ENCODE measurements at regions not wholly inside any gene's neighbourhood (a gene's known extent, or its start where the extent isn't known, plus 50 kb on each side); places are given as distances from the start of the nearest gene placed in this dataset.
"Not testable (repeated sequence)": the region's sequence is repeated elsewhere in the genome, so short reads cannot be mapped to it uniquely, and the experiment has no call there.

DNA sequence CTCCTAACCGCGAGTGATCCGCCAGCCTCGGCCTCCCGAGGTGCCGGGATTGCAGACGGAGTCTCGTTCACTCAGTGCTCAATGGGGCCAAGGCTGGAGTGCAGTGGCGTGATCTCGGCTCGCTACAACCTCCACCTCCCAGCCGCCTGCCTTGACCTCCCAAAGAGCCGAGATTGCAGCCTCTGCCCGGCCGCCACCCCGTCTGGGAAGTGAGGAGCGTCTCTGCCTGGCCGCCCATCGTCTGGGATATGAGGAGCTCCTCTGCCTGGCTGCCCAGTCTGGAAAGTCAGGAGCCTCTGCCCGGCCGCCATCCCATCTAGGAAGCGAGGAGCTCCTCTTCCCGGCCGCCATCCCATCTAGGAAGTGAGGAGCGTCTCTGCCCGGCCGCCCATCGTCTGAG is 58.8 kb upstream of the ANKRD30BL start:
- DNase-seq: not testable (repeated sequence)

DNA sequence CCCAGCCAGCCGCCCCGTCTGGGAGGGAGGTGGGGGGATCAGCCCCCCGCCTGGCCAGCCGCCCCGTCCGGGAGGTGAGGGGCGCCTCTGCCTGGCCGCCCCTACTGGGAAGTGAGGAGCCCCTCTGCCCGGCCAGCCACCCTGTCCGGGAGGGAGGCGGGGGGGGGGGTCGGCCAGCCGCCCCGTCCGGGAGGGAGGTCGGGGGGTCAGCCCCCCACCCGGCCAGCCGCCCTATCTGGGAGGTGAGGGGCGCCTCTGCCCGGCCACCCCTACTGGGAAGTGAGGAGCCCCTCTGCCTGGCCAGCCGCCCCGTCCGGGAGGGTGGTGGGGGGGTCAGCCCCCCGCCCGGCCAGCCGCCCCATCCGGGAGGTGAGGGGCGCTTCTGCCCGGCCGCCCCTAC is 60.1 kb upstream of the ANKRD30BL start:
- DNase-seq: not testable (repeated sequence)

DNA sequence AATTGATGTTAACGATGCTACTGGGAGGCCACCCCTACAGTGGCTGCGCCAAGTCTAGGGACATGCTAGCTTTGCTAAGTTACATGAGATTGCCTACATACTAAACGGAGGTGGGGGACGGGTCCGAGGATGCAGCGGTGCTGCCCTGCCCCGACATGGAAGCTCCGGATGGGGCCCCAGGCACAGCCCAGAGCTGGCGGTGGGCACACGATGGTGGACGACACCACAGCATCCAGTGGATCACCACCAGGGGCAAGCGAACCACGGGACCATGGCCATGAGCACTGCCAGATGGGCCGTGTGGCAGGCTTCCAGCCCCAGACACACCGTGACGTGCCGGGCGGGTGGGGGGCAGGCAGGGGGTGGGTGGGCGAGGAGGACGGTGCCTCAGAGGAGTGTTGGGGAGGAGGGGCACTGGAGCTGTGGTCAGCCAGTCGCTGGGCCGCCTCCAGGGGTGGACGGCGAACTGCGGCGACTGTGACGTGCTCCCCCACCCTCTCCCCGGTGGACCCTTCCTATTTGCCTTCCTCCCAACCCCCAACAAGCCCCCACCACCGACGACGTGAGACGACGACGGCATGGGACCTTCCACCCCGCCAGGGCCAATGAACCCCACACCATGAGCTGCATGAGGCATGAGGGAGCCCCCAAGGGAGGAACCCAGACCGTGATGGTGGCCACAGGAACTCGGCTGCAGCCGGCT is 90.6 kb upstream of the ANKRD30BL start:
- DNase-seq: no peak

DNA sequence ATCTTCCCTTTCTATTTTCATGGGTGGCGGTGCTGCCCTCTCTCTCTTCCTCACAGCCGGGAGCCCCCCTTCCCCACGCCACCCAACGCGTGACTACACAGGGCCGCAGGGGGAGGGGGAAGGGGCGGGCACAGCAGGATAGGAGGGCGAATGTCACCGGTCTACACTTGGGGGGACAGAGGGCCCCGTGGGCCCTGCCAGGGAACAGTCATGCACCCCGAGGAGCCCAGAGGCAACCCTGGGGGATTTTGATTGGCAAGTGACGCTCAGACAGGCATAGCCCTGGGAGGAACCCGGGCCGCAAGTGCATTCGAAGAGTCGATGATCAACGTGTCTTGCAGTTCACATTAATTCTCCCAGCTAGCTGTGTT is 91.1 kb upstream of the ANKRD30BL start:
- DNase-seq: no peak

DNA sequence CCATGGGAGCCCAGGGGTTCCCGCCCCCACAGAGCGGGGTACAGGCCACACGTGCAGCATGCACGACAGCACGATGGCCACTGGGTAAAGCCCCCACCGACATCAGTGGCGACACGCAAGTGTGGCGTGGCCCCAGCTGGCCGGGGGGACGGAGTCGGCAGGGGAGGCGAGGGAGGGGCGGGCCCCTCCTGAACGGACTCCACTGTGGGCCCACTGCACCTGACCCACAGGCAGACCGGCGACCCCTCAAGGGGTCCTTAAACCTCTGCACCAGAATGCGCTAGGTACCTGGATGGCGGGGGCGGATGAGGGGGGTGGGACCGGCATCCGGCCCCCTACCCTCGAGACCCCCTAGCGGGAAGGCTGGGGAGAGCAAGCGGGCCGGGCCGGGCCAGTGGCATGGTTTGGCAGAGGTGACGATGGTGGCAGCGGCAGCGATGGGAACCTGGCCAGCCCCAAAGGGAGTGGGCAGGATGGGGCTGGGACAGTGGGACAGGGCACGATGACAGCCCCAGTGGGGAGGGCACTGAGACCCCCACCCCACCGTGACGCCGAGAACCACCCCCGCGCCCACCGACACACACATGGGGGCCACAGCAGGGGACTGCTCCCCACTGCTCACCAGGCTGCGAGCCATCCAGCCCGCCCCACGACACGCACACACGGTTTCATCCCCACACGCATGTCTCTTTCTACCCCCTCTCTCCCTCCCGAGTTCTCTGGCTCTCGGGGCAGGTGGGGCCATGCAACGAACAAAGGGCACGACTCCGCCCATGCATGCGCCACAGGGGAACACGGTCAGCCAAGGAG is 91.9 kb upstream of the ANKRD30BL start:
- no peak for DNase-seq

DNA sequence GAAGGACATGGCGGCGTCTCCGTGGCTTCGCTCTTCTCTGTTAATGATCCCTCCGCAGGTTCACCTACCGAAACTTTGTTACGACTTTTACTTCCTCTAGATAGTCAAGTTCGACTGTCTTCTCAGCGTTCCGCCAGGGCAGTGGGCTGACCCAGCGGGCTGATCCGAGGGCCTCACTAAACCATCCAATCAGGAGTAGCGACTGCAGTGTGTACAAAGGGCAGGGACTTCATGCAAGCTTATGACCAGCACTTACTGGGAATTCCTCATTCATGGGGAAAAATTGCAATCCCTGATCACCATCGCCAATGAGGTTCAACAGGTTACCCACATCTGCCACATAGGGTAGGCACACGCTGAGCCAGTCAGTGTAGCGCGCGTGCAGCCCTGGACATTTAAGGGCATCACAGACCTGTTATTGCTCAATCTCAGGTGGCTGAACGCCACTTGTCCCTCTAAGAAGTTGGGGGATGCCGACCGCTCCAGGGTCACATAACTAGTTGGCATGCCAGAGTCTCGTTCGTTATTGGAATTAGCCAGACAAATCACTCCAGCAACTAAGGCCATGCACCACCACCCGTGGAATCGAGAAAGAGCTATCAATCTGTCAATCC is 92.7 kb upstream of the ANKRD30BL start:
- not testable (repeated sequence) for DNase-seq

DNA sequence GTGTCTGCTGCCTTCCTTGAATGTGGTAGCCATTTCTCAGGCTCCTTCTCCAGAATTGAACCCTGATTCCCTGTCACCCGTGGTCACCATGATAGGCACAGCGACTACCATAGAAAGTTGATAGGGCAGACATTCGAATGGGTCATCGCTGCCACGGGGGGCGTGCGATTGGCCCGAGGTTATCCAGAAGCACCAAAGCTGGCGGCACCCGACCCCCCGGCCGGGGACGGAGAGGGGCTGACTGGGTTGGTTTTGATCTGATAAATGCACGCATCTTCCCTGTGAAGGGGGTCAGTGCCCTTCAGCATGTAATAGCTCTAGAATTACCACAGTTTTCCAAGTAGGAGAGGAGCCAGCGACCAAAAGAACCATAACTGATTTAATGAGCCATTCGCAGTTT is 94.0 kb upstream of the ANKRD30BL start:
- no peak for DNase-seq

DNA sequence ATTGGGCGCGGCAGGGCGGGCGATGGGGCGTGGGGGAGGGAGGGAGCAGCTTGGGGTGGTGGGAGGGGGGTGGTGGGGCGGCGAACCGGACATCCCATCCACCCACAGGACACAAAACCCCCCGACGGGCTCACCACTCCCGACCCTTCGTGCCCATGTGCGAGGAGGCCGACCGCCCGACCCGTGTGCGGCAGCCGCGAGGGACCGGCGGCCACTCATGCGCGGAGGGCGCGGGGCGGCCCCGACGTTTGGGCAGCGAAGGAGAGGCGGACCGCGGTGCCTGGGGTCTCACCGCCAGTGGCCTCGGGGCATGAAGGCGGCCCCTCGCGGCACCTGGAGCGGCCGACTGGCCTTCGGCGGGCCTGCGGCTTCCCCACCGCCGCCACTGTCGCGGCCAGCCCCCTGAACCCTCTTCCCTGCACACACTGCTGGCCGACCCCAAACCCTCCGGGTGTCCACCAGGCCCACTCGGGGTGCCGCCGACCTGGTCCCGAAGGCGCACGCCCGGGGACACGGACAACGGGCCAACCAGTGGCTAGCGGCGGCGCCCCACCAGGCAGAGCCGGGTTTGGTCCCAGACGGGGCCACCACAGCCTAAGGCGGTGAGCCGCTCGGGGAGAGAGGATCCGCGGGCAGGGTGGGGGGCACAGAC is 94.6 kb upstream of the ANKRD30BL start:
- no peak for DNase-seq

DNA sequence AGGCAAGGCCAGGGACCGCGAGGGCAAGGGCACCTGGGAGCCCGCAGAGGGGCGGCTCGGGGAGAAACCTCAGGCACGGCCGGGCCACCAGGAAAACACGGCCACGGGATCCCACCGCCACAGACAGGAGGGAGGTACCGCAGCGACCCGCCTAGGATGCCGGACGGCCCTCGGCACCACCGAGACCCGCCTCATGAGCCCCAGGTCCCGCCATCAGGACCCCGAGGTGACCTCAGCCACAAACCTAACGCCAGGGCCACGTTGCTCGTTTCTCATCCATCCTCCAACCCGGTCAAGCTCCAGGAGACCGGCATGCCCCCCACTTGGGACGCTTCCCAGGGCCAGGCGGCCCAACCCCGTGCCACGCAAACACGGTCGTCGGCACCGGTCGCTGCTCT is 95.2 kb upstream of the ANKRD30BL start:
- not testable (repeated sequence) for DNase-seq

DNA sequence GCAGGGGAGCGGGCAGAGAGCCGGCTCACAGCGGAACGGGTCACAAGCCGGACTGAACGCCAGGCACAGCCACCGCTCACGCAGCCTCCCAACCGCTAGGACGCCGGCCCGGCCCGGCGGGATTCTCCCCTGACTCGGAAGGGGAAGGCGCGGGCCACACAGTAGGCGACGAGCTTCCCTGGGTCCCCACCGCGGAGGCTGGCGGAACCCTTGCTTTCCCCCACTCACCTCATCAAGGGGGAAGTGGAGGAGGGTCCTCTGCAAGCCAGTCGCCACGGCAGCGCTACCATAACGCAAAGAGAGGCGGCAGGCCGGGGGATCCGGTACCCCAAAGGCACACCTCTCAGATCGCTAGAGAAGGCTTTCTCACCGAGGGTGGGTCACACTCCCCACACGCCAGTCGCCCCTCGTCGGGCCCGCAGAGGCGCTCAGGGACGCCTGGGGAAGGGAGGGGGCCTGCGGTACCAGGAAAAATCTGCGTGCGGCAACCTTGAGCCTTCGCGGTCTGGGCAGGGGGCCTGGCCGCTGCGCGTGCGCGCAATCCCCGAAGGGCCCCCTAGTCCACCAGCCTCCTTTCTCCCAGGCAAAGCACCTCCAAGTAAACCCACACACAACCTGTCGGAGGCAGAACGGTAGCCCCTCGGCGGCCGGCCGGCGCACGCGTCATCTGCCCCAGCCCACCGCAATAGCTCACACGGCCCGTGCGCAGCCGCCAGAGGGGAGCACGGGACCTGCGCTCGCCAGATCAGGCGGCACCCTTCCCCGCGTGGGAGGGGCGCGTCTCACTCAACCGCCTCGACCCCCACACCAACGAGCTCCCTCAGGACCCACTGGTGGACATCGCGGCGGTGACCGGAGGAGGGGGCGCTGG is 95.8 kb upstream of the ANKRD30BL start:
- DNase-seq: not testable (repeated sequence)

DNA sequence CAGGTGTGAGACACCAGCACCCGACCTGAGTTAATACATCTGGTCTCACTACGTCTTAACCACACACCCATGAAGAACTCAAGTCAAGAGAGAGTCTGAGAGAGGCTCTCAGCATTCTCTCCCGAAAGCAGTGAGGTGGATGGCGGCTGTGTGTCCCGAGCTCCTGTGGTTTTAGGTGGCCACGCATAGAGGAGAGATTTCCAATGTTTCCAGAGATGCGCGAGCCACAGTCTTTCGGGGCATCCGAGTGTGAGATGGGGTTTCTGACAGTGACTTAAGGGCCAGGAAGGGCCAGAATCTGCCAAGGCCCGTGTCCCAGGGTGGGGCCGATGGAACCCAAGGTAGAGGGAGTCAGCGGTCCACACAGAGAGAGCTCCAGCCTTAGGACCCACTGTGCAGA is 97.5 kb upstream of the ANKRD30BL start:
- DNase-seq: not testable (repeated sequence)

DNA sequence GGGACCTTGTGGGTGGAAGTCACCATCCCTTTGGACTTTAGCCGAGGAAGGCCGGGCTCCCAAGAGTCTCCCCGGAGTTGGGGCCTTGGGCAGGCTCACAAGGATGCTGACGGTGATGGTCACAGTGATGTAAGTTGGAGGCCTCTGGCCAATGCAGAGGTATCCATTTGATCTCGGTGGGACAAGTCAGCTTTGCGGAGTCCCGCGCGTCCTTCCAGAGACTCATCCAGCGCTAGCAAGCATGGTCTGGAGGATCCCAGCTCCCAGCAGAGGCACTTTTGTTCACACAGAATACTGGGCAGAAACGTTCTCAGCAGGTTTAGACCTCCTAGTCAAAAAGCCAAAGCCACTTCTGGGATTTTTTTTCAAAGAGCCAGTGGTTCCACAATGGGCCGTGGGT is 103.8 kb upstream of the ANKRD30BL start:
- not testable (repeated sequence) for DNase-seq

DNA sequence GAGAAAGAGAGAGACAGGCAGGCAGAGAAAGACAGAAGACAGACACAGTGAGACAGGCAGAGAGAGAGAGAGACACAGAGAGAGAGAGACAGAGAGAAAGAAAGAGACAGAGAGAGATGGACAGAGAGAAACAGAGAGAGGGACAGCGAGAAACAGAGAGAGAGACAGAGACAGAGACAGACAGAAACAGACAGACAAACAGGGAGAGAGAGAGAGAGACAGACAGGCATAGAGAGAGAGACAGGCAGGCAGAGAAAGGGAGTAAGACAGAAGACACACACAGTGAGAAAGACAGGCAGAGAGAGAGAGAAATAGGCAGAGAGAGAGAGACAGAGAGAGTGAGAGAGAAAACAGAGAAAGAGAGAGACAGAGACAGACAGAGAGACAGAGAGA is 105.3 kb upstream of the ANKRD30BL start:
- no peak for DNase-seq

DNA sequence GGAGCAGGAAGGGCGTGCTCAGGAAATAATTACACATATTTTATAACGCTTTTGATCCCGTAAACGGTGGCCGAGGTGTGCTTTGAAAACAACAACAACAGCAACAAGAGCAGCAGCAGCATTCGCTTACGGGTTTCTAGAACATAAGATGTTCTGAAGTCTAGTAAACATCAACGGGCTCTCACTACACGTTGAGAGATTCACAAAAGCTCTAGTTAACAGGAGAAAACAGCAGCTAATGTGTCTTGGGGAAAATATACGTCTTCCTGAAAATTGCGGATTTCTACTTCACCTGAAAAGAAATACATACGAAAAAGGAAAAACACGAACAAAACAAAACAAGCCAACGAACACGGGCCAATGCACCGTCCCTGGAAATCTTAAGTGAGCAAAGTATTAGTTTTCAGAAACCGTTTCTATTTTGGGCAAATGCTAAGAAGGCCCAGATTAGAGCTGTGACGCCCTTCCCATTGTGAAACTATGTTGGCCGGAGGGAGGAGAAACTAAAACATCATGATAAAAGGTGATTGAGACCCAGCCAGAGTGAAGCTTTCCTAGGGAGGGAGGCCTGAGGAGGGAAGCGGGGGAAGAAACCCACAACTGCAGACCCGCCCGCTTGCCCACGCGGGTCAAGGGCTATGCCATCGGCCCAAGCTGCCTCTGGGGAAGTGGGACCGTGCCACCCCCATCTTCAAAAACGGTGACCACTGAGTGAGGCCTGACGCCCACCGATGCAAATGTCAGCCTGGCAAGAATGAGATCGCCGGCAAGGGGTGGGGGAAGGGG is 105.9 kb upstream of the ANKRD30BL start:
- DNase-seq: not testable (repeated sequence)

DNA sequence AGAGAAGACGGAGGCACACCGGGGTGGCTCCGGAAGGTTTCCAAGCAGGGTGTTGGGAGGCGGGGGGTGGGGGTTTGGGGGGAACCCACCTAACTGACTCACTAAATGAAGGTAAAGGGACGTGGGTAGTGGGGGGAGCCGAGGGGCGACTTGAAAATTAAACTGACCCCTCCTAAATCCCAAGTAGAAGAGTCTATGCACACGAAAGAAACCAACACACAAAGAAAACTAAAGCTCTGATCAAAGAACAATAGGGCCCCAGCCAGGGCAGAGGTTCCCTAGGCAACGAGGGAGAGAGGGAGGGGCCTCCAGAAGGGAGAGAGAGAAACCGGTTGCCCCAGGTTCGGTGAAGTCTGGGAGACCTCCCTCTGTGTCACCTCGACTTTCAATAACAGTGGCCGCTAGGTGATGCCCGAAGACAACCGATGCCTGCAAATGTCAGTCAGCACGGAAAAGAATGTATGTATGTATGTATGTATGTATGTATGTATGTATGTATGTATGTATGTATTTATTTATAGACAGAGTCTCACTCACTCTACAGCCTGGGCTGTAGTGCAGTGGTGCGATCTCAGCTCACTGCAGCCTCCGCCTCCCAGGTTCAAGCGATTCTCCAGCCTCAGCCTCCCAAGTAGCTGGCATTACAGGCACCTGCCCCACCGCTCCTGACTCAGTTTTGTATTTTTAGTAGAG is 106.7 kb upstream of the ANKRD30BL start:
- not testable (repeated sequence) for DNase-seq

DNA sequence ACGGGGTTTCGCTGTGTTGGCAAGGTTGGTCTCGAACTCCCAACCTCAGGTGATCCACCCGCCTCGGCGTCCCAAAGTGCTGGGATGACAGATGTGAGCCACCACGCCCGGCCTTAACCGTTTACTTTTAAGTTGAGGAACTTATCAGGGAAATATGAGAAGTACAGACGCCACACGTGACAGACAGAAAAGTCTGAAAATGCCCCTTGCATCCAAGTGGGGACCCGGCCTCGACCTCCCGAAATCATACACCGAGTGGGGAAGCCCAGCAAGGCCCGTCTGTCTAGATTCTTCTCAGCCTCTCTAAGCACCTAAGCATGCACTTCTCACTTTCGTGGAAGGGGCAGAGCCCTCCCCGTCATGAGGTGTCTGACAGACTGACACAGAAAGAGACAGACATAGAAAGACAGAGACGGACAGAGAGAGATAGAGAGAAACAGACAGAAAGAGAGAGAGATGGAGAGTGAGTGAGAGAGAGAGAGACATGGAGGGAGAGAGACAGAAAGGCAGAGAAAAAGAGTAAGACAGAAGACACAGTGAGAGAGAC is 107.3 kb upstream of the ANKRD30BL start:
- DNase-seq: no peak

DNA sequence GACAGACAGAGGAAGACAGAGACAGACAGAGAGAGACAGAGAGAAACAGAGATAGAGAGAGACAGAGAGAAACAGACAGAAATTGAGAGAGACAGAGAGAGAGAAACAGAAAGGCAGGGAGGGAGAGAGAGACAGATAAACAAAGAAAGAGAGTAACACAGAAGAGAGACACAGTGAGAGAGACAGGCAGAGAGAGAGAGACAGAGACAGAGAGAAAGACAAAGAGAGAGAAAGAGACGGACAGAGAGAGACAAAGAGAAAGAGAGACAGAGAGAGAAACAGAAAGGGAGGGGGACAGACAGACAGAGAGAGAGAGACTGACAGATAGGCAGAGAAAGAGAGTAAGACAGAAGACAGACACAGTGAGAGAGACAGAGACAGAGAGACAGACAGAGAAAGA is 108.5 kb upstream of the ANKRD30BL start:
- no peak for DNase-seq

DNA sequence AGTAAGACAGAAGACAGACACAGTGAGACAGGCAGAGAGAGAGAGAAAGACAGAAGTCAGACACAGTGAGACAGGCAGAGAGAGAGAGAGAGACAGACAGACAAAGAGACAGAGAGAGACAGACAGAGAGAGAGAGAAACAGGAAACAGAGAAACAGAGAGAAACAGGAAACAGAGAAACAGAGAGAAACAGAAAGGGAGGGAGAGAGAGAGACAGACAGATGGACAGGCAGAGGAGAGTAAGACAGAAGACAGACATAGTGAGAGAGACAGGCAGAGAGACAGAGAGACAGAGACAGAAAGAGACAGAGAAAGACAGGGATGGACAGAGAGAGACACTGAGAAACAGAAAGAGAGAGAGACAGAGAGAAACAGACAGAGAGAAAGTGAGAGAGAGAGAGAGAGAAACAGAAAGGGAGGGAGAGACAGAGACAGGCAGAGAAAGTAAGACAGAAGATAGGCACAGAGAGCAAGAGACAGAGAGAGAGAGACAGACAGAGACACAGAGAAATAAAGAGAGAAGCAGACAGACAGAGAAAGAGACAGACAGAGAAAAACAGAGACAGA is 109.3 kb upstream of the ANKRD30BL start:
- DNase-seq: no peak

DNA sequence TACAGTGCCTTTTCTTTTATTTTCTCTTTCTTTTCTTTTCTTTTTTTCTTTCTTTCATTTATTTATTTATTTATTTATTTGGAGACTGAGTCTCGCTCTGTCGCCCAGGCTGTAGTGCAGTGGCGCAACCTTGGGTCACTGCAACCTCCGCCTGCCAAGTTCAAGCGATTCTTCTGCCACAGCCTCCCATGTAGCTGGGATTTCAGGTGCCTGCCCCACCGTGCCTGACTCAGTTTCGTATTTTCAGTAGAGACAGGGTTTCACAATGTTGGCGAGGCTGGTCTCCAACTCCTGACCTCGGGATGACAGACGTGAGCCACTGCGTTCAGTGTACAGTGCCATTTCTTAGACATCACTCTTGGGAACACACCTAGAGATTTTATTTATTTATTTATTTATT is 110.0 kb upstream of the ANKRD30BL start:
- not testable (repeated sequence) for DNase-seq

DNA sequence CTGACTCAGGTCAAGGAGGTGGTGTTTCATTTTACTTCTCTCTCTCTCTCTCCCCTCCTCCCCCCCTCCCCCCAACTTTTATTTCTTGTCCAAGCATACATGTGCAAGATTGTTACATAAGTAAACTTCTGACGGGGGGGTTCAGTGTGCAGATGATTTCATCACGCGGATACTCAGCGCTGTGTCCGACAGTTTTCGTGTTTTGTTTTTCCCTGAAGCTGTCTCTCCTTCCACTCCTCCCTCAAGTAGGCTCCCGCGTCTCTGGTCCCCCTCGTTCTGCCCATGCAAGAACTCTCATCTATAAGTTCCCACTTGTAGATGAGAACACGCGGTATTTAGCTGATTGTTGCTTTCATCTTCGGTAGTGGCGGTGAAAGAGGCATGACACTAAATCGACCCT is 111.0 kb upstream of the ANKRD30BL start:
- DNase-seq: no peak

Measured in DMS79 (cell line).